ENCODE measurements at regions not wholly inside any gene's neighbourhood (a gene's known extent, or its start where the extent isn't known, plus 50 kb on each side); places are given as distances from the start of the nearest gene placed in this dataset.
A peak's percentile ranks its signal among the peaks of the same experiment; 100 is the strongest.

DNA sequence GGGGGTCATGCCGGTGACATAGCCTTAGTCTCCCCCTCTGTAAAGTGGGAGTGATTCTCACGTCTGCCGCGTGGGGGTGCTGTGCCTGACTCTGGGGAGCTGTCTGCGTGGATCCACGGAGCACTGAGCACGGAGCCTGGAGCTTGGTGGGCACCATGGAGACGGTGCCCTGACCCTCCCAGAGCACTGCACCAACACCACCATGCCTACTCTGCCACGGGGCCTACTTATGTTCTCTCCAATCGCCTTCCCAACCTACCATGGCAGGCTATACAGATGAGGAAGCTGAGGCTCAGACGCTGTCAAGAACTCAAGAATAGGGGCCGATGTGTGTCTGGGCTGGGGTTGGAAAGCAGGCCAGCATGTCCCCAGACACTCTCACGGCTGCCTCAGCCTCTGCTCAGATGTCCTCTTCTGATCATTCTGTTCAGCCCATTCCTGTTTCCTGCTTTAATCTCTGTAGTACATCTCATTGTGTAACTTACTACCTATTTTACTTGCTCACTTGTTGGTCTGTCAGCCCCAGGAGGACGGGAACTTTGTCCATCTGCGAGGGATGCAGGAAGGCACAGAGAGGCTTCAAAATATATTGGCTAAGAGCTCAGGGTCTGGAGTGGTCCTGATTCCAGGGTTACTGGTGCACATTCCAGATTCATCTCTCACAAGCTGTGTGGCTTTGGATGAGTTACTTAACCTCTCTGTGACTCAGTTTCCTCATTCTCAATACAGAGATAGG lies 168.1 kb upstream of the HS6ST1 start:
- TF ChIP-seq, protein P1, sequence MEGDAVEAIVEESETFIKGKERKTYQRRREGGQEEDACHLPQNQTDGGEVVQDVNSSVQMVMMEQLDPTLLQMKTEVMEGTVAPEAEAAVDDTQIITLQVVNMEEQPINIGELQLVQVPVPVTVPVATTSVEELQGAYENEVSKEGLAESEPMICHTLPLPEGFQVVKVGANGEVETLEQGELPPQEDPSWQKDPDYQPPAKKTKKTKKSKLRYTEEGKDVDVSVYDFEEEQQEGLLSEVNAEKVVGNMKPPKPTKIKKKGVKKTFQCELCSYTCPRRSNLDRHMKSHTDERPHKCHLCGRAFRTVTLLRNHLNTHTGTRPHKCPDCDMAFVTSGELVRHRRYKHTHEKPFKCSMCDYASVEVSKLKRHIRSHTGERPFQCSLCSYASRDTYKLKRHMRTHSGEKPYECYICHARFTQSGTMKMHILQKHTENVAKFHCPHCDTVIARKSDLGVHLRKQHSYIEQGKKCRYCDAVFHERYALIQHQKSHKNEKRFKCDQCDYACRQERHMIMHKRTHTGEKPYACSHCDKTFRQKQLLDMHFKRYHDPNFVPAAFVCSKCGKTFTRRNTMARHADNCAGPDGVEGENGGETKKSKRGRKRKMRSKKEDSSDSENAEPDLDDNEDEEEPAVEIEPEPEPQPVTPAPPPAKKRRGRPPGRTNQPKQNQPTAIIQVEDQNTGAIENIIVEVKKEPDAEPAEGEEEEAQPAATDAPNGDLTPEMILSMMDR (IDR thresholded peaks at IDR 0.05; ENCODE audit: unreplicated experiment in 3 of 3) = no peak
- H3K4me1 Mint-ChIP-seq = peaks cover 33% of the 10 kb centered on the region
- H3K27ac Mint-ChIP-seq = peak overlapping the region in 1 of 3 experiments; percentile 55

DNA sequence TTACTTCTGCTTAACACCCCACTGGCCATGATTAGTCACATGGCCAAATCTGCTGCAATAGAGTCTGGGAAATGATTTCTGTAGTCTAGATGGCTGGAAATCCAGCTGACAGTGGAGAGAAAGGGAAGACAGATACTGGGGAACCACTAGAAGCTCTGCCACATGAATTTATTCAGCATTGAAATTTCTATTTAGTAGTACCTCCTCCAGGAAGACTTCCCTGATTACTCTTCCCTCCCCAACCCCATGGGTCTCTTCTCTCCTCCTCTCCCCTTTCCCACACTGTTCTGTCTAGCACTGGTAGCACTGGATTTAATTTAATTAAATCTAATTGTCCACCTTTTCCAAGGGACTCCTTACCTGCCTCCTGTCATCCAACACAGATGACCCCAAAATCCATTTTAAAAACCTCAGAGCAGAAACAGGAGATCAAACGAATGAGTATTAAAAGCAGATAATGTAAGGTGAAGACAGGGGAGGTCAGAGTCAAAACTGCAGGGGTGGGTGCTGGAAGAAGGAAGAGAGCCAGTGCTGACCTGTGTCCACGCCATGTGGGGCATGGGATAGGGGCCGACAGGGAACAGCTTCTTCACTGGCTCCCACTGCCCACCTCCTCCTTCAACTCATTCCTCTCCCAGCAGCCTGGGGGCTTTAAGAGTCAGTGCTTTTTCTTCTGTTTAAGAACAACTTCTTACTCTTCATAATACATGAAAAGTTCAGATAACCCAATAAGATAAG lies 169.2 kb upstream of the HS6ST1 start:
- Mint-ChIP-seq H3K36me3 (ENCODE audit: low read depth) (no peaks in the 10 kb centered on the region), H3K9me3 (no peaks in the 10 kb centered on the region), H3K27me3 (ENCODE audit: low read depth) (no peaks in the 10 kb centered on the region), H3K4me1 (peaks cover 34% of the 10 kb centered on the region), H3K27ac (peak overlapping the region; percentile 28 to 59 (median 48)), H3K4me3 (no peak overlapping the region)
- TF ChIP-seq, protein P1 (IDR thresholded peaks at IDR 0.05; ENCODE audit: unreplicated experiment in 3 of 3) = no peak

More for the DNA sequence above, 168.1 kb upstream of the HS6ST1 start:
- no peak overlapping the region for H3K4me3 Mint-ChIP-seq
- peaks cover under 1% of the 10 kb centered on the region for H3K9me3 Mint-ChIP-seq
- H3K36me3 Mint-ChIP-seq (ENCODE audit: low read depth) = no peaks in the 10 kb centered on the region
- H3K27me3 Mint-ChIP-seq (ENCODE audit: low read depth) = no peaks in the 10 kb centered on the region

DNA sequence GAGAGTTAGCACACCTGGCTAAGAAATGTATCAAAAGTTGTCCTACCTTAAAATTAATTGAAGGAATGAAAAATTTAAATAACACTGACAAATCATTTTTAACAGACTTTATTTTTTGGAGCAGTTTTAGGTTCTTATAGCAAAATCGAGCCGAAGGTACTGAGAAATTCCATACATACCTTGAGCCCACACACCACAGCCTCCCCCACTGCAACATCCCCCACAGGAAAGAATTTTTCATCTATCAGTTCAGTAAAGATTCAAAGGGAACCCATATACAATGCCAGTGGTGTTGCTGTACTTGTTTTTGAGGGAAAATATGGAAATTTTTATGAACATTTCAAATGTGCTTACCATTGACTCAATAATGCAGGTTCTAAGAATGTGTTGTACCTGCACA lies 169.8 kb upstream of the HS6ST1 start:
- Mint-ChIP-seq H3K27ac (peak overlapping the region; percentile 28 to 59 (median 48)), H3K4me1 (peaks cover 34% of the 10 kb centered on the region), H3K27me3 (ENCODE audit: low read depth) (no peaks in the 10 kb centered on the region), H3K9me3 (no peaks in the 10 kb centered on the region), H3K4me3 (no peak overlapping the region), H3K36me3 (ENCODE audit: low read depth) (no peaks in the 10 kb centered on the region)
- TF ChIP-seq, protein P1 (IDR thresholded peaks at IDR 0.05; ENCODE audit: unreplicated experiment in 3 of 3) = no peak

GRCh38 chr2:128489526-128490273 lies 171.0 kb upstream of the HS6ST1 start:
- Mint-ChIP-seq H3K9me3 (no peaks in the 10 kb centered on the region), H3K27ac (peak overlapping the region; percentile 11 to 59 (median 28)), H3K4me3 (no peak overlapping the region), H3K36me3 (ENCODE audit: low read depth) (no peaks in the 10 kb centered on the region), H3K27me3 (ENCODE audit: low read depth) (no peaks in the 10 kb centered on the region), H3K4me1 (peaks cover 40% of the 10 kb centered on the region)
- TF ChIP-seq, protein P1 (IDR thresholded peaks at IDR 0.05; ENCODE audit: unreplicated experiment in 3 of 3) = no peak

DNA sequence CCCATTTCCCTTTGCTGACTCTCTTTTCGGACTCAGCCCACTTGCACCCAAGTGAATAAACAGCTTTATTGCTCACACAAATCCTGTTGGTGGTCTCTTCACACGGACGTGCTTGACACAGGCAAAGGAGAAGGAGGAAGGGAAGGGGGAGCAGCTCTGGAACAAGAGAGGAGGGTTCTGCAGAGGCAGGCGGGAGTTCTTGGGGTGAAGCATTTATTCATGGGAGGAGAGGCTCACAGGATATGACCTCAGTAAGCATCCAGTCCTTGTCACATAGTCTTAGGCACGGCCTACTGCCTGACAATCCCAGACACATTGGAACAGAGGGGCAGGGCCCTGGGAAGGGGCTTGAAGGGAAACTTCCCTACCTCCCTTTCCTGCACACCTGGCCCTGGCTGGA lies 171.7 kb upstream of the HS6ST1 start:
- Mint-ChIP-seq H3K36me3 (ENCODE audit: low read depth) (no peaks in the 10 kb centered on the region), H3K9me3 (no peaks in the 10 kb centered on the region), H3K27me3 (ENCODE audit: low read depth) (no peaks in the 10 kb centered on the region), H3K4me1 (peaks cover 43% of the 10 kb centered on the region), H3K4me3 (no peak overlapping the region), H3K27ac (peak overlapping the region; percentile 11 to 59 (median 28))
- TF ChIP-seq, protein P1 (IDR thresholded peaks at IDR 0.05; ENCODE audit: unreplicated experiment in 3 of 3) = no peak

All from nephron (organoid).